Breast epithelium (tissue), 4 donors: ENCODE measurements at regions not wholly inside any gene's neighbourhood (a gene's known extent, or its start where the extent isn't known, plus 50 kb on each side); places are given as distances from the start of the nearest gene placed in this dataset.

Experiments
- DNase-seq, 2 donors: peaks; one replicate each; pipeline ENCODE4 v3.0.0-alpha.2; 2019; ENCODE audit warnings: low spot score in 2 of 2
- H3K27ac ChIP-seq, 2 donors: fragments of 200-600 bp; sonication (generic) in 1 of 2; one replicate each; pipeline ENCODE4 v1.5.1; 2016 to 2019; ENCODE audit warnings: mild to moderate bottlenecking in 1 of 2
- H3K27me3 ChIP-seq, 2 donors: fragments of 200-600 bp; sonication (generic) in 1 of 2; one replicate each; pipeline versions ENCODE4 v1.5.1 to v1.6.0; 2017 to 2019; ENCODE audit warnings: control low read depth in 1 of 2, mild to moderate bottlenecking in 1 of 2
- H3K36me3 ChIP-seq: fragments of 200-600 bp; one replicate; pipeline ENCODE4 v1.5.1; 2019
- H3K4me1 ChIP-seq, 2 donors: fragments of 200-600 bp; sonication (generic); one replicate each; pipeline ENCODE4 v1.5.1; 2016 to 2019; ENCODE audit warnings: control low read depth in 1 of 2
- H3K4me3 ChIP-seq, 3 donors: fragments of 200-600 bp; sonication (generic); 1 replicate in 2 of 3; 2 replicates in 1 of 3; pipeline ENCODE4 v1.5.1; 2016 to 2019; ENCODE audit warnings: mild to moderate bottlenecking in 3 of 3, moderate library complexity in 2 of 3
- H3K9me3 ChIP-seq, 2 donors: fragments of 200-600 bp; sonication (generic) in 1 of 2; one replicate each; pipeline ENCODE4 v1.5.1; 2016 to 2019; ENCODE audit warnings: control low read depth in 1 of 2
- CTCF ChIP-seq, 3 donors: fragments of 450-650 bp; IDR thresholded peaks; one replicate each; pipeline ENCODE4 v1.5.1; 2016 to 2017; ENCODE audit warnings: antibody characterized with exemption in 3 of 3, mild to moderate bottlenecking in 3 of 3, moderate library complexity in 3 of 3
- POLR2A ChIP-seq: fragments of 450-650 bp; IDR thresholded peaks from one replicate; pipeline ENCODE4 v1.6.1; 2016; ENCODE audit warnings: antibody characterized with exemption, mild to moderate bottlenecking, moderate library complexity
- POLR2AphosphoS5 ChIP-seq, 3 donors: sonication (generic); formaldehyde crosslinking; IDR thresholded peaks; one replicate each; pipeline ENCODE4 v1.6.1; 2017; ENCODE audit warnings: antibody characterized with exemption in 3 of 3
- intact Hi-C: fragments of 100-400 bp; cut with DNase I; formaldehyde crosslinking; loops from one replicate; pipeline ENCODE4 v1.15.1; 2023; ENCODE audit warnings: low total_unique reads

GRCh38 chr3:102090721-102091045, 241.4 kb downstream of the NFKBIZ start:
- intact Hi-C loops = no loop called here
- no peaks in the 10 kb centered on the region for H3K4me1 ChIP-seq
- H3K4me3 ChIP-seq = no peak overlapping the region
- DNase-seq = no peak
- H3K36me3 ChIP-seq = no peaks in the 10 kb centered on the region
- no peaks in the 10 kb centered on the region for H3K9me3 ChIP-seq
- H3K27ac ChIP-seq = no peak overlapping the region
- TF ChIP-seq POLR2AphosphoS5 (IDR thresholded peaks at IDR 0.05) (no peak), CTCF (IDR thresholded peaks at IDR 0.05) (no peak), POLR2A (no peak)
- H3K27me3 ChIP-seq = no peaks in the 10 kb centered on the region

GRCh38 chr3:102091358-102091757, 242.0 kb downstream of the NFKBIZ start:
- DNase-seq = no peak
- Histone ChIP-seq H3K36me3 (no peaks in the 10 kb centered on the region), H3K27me3 (no peaks in the 10 kb centered on the region), H3K27ac (no peak overlapping the region), H3K4me1 (no peaks in the 10 kb centered on the region), H3K9me3 (no peaks in the 10 kb centered on the region), H3K4me3 (no peak overlapping the region)
- TF ChIP-seq POLR2A (no peak), CTCF (IDR thresholded peaks at IDR 0.05) (no peak), POLR2AphosphoS5 (IDR thresholded peaks at IDR 0.05) (no peak)
- intact Hi-C loops = no loop called here

GRCh38 chr3:102092617-102093466, 243.5 kb downstream of the NFKBIZ start:
- Histone ChIP-seq H3K9me3 (no peaks in the 10 kb centered on the region), H3K36me3 (no peaks in the 10 kb centered on the region), H3K4me3 (no peak overlapping the region), H3K4me1 (no peaks in the 10 kb centered on the region), H3K27ac (no peak overlapping the region), H3K27me3 (no peaks in the 10 kb centered on the region)
- TF ChIP-seq CTCF (IDR thresholded peaks at IDR 0.05) (no peak), POLR2AphosphoS5 (IDR thresholded peaks at IDR 0.05) (no peak), POLR2A (no peak)
- intact Hi-C loops = no loop called here
- DNase-seq = no peak

GRCh38 chr3:102094506-102094905, 245.2 kb downstream of the NFKBIZ start:
- Histone ChIP-seq H3K4me3 (no peak overlapping the region), H3K27me3 (no peaks in the 10 kb centered on the region), H3K36me3 (no peaks in the 10 kb centered on the region), H3K27ac (no peak overlapping the region), H3K9me3 (no peaks in the 10 kb centered on the region), H3K4me1 (no peaks in the 10 kb centered on the region)
- intact Hi-C loops = loop anchor here (2.0 kb wide), 1 partner anchor 36 kb away; no protein-coding TSS in a partner anchor
- no peak for DNase-seq
- TF ChIP-seq POLR2AphosphoS5 (IDR thresholded peaks at IDR 0.05) (no peak), CTCF (IDR thresholded peaks at IDR 0.05) (no peak), POLR2A (no peak)

- DNase-seq = no peak
- H3K27me3 ChIP-seq = no peaks in the 10 kb centered on the region
- no peaks in the 10 kb centered on the region for H3K36me3 ChIP-seq
- TF ChIP-seq CTCF (IDR thresholded peaks at IDR 0.05) (no peak), POLR2A (no peak), POLR2AphosphoS5 (IDR thresholded peaks at IDR 0.05) (no peak)
- no peak overlapping the region for H3K27ac ChIP-seq
- intact Hi-C loops = loop anchor here (2.0 kb wide), 1 partner anchor 35 kb away; no protein-coding TSS in a partner anchor
- no peak overlapping the region for H3K4me3 ChIP-seq
- no peaks in the 10 kb centered on the region for H3K9me3 ChIP-seq
- no peaks in the 10 kb centered on the region for H3K4me1 ChIP-seq
These were observed 246.1 kb downstream of the NFKBIZ start for GRCh38 chr3:102095383-102095782.
